Peyer's patch (tissue), 4 donors: ENCODE measurements at regions not wholly inside any gene's neighbourhood (a gene's known extent, or its start where the extent isn't known, plus 50 kb on each side); places are given as distances from the start of the nearest gene placed in this dataset.

ENCODE experiments used
- POLR2A ChIP-seq, 2 donors: fragments of 450-650 bp; IDR thresholded peaks; one replicate each; pipeline ENCODE4 v1.5.1; 2017; ENCODE audit warnings: antibody characterized with exemption in 2 of 2, mild to moderate bottlenecking in 2 of 2, moderate library complexity in 2 of 2
- TF ChIP-seq, protein P1 (sequence below), 6 experiments: fragments of 450-650 bp in 4 of 6; fragments of 200-600 bp in 2 of 6; sonication (generic) in 1 of 6; IDR thresholded peaks; one replicate each; pipeline ENCODE4 v1.5.1; 2017 to 2019; ENCODE audit warnings: antibody characterized with exemption in 6 of 6, mild to moderate bottlenecking in 3 of 6, moderate library complexity in 1 of 6

DNA sequence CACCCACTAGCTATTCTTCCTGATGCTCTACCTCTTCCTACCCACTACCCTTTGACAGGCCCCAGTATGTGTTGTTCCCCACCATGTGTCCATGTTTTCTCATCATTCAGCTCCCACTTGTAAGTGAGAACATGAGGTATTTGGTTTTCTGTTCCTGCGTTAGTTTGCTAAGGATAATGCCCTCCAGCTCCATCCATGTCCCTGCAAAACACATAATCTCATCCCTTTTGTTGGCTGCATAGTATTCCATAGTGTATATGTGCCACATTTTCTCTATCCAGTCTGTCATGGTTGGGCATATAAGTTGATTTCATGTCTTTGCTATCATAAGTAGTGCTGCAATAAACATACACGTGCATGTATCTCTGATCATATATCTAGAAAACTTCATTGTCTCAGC lies 218.3 kb upstream of the STXBP5 start:
- TF ChIP-seq, protein P1, sequence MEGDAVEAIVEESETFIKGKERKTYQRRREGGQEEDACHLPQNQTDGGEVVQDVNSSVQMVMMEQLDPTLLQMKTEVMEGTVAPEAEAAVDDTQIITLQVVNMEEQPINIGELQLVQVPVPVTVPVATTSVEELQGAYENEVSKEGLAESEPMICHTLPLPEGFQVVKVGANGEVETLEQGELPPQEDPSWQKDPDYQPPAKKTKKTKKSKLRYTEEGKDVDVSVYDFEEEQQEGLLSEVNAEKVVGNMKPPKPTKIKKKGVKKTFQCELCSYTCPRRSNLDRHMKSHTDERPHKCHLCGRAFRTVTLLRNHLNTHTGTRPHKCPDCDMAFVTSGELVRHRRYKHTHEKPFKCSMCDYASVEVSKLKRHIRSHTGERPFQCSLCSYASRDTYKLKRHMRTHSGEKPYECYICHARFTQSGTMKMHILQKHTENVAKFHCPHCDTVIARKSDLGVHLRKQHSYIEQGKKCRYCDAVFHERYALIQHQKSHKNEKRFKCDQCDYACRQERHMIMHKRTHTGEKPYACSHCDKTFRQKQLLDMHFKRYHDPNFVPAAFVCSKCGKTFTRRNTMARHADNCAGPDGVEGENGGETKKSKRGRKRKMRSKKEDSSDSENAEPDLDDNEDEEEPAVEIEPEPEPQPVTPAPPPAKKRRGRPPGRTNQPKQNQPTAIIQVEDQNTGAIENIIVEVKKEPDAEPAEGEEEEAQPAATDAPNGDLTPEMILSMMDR (IDR thresholded peaks at IDR 0.05), result no peak
- no peak for TF ChIP-seq POLR2A (IDR thresholded peaks at IDR 0.05)
